ENCODE measurements at regions not wholly inside any gene's neighbourhood (a gene's known extent, or its start where the extent isn't known, plus 50 kb on each side); places are given as distances from the start of the nearest gene placed in this dataset.

DNA sequence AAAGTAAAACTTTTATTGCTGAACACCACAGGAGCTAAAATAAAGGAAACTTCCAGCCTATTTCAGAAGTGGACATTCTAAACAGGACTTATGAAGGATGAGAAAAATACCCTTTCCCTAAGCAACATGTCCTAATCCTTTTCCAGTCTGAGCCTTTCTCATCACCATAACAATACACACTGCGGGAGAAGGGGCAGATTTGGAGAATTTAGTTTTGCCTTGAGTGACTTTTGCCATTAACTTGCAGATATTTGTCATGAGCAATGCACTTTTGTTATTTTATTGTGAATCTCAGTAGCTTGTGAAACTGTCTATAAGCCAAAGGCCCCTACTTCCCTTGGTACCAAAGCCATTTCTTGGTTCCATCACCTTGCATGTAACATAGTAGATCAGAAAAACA, 53.0 kb upstream of the OLIG3 start:
- no peak overlapping the region for H3K27ac ChIP-seq (ENCODE audit: control insufficient read depth, insufficient read depth)
- no peaks in the 10 kb centered on the region for H3K9me3 ChIP-seq (replicated peaks; ENCODE audit: control insufficient read depth, insufficient read depth, low read length)
- no peaks in the 10 kb centered on the region for H3K4me1 ChIP-seq (ENCODE audit: control insufficient read depth, insufficient read depth, low read length)
- ChIA-PET SMC1A (ENCODE audit: uncharacterized antibody, unreplicated experiment) (interaction anchor here (1.2 kb wide), 1 partner anchor 14 kb away, joined by 3 read pairs; no protein-coding TSS in a partner anchor), POLR2A (interaction anchor here (0.6 kb wide), 1 partner anchor 1357 kb away, joined by 3 read pairs; no protein-coding TSS in a partner anchor), CTCF (no interaction called here), RAD21 (ENCODE audit: unreplicated experiment) (no interaction called here)
- H3K27me3 ChIP-seq (replicated peaks in 1 of 2; ENCODE audit: control insufficient read depth in 2 of 2, insufficient read depth in 2 of 2, low read length in 1 of 2), result 0 out of 4 replicates have a peak, but pooled peaks cover 1 to 5% of the 10 kb centered on the region in 2 experiments
- no peak overlapping the region for H3K4me2 ChIP-seq (ENCODE audit: control insufficient read depth, insufficient read depth)
- no peaks in the 10 kb centered on the region for H4K20me1 ChIP-seq (ENCODE audit: control insufficient read depth, insufficient read depth)
- H2AFZ ChIP-seq (ENCODE audit: control insufficient read depth, low read depth, low read length), result no peak overlapping the region
- FAIRE-seq (no peak), ATAC-seq (no peak), DNase-seq (ENCODE audit: low read depth, low spot score) (no peak)
- H3K79me2 ChIP-seq (ENCODE audit: control insufficient read depth, insufficient read depth, low read length), result no peaks in the 10 kb centered on the region
- WGBS (ENCODE audit: insufficient coverage, insufficient replicate concordance, low lambda C conversion rate, missing lambda C conversion rate), result 0% methylated on average over 1 of the region's 1 CpG
- no peak overlapping the region for H3K9ac ChIP-seq (ENCODE audit: control insufficient read depth, insufficient read depth, low read length)
- no peaks in the 10 kb centered on the region for H3K36me3 ChIP-seq (ENCODE audit: control insufficient read depth in 2 of 2, insufficient read depth in 2 of 2, low read length in 1 of 2)
- TF ChIP-seq SRF (IDR thresholded peaks at IDR 0.05; ENCODE audit: low read depth in 2 of 2, low read length in 2 of 2) (no peak), MYC (IDR thresholded peaks at IDR 0.05; ENCODE audit: insufficient read depth, insufficient read length, insufficient replicate concordance, low read length, severe bottlenecking) (no peak), CBX3 (IDR thresholded peaks at IDR 0.05; ENCODE audit: borderline replicate concordance, low read depth) (no peak), SPI1 (IDR thresholded peaks at IDR 0.05; ENCODE audit: borderline replicate concordance, insufficient read depth, low read depth, low read length) (no peak), TCF7 (IDR thresholded peaks at IDR 0.05; ENCODE audit: borderline replicate concordance) (no peak), KLF5 (IDR thresholded peaks at IDR 0.05; ENCODE audit: partially characterized antibody) (no peak)
- no peak overlapping the region for H3K4me3 ChIP-seq
- intact Hi-C loops (cut with micrococcal nuclease; ENCODE audit: unreplicated experiment), result no loop called here
- BruUV-seq (replicated peaks), result no TSS peak
- in situ Hi-C loops (cut with MboI), result no loop called here

DNA sequence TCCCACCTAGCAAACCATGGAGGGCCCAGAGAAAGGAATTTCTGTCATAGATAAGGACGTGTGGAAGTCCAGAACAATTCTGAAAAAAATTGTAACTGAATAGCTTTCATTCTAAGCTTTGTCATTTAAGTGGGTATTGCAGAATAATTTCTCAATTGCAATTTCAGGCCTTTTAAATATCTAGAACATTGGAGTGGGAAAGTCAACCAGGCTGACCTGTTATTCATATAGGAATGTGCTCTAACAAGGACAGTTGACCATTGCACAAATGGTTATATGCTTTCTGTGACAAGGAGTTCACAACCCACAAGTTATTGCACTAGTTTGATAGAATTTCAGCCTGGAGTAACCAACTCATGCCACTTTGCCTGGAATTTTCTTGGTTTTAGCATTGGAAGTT, 53.4 kb upstream of the OLIG3 start:
- 0% methylated on average over 1 of the region's 1 CpG for WGBS (ENCODE audit: insufficient coverage, insufficient replicate concordance, low lambda C conversion rate, missing lambda C conversion rate)
- H3K27me3 ChIP-seq (replicated peaks in 1 of 2; ENCODE audit: control insufficient read depth in 2 of 2, insufficient read depth in 2 of 2, low read length in 1 of 2), result 0 out of 4 replicates have a peak, but pooled peaks cover 1 to 5% of the 10 kb centered on the region in 2 experiments
- DNase-seq (ENCODE audit: low read depth, low spot score), result no peak
- BruUV-seq (replicated peaks), result no TSS peak
- TF ChIP-seq ZNF207 (IDR thresholded peaks at IDR 0.05; ENCODE audit: borderline replicate concordance) (no peak), NBN (IDR thresholded peaks at IDR 0.05) (no peak), IRF3 (IDR thresholded peaks at IDR 0.05) (no peak), SIN3A (IDR thresholded peaks at IDR 0.05; ENCODE audit: low read depth, low read length) (no peak), SMARCA5 (IDR thresholded peaks at IDR 0.05) (no peak)
- no peaks in the 10 kb centered on the region for H4K20me1 ChIP-seq (ENCODE audit: control insufficient read depth, insufficient read depth)
- H2AFZ ChIP-seq (ENCODE audit: control insufficient read depth, low read depth, low read length), result no peak overlapping the region
- no peaks in the 10 kb centered on the region for H3K9me3 ChIP-seq (replicated peaks; ENCODE audit: control insufficient read depth, insufficient read depth, low read length)
- H3K36me3 ChIP-seq (ENCODE audit: control insufficient read depth in 2 of 2, insufficient read depth in 2 of 2, low read length in 1 of 2), result no peaks in the 10 kb centered on the region
- no peak overlapping the region for H3K27ac ChIP-seq (ENCODE audit: control insufficient read depth, insufficient read depth)
- in situ Hi-C loops (cut with MboI) (no loop called here), intact Hi-C loops (cut with micrococcal nuclease; ENCODE audit: unreplicated experiment) (no loop called here)
- H3K79me2 ChIP-seq (ENCODE audit: control insufficient read depth, insufficient read depth, low read length), result no peaks in the 10 kb centered on the region
- ATAC-seq, result no peak
- ChIA-PET POLR2A (interaction anchor here (0.6 kb wide), 1 partner anchor 1357 kb away, joined by 3 read pairs; no protein-coding TSS in a partner anchor), SMC1A (ENCODE audit: uncharacterized antibody, unreplicated experiment) (no interaction called here), CTCF (no interaction called here), RAD21 (ENCODE audit: unreplicated experiment) (no interaction called here)
- no peaks in the 10 kb centered on the region for H3K4me1 ChIP-seq (ENCODE audit: control insufficient read depth, insufficient read depth, low read length)
- FAIRE-seq, result no peak
- no peak overlapping the region for H3K4me2 ChIP-seq (ENCODE audit: control insufficient read depth, insufficient read depth)
- no peak overlapping the region for H3K4me3 ChIP-seq
- no peak overlapping the region for H3K9ac ChIP-seq (ENCODE audit: control insufficient read depth, insufficient read depth, low read length)
